Colonic mucosa (tissue), 4 donors: ENCODE measurements at regions not wholly inside any gene's neighbourhood (a gene's known extent, or its start where the extent isn't known, plus 50 kb on each side); places are given as distances from the start of the nearest gene placed in this dataset.

Source experiments
- DNase-seq: peaks from one replicate; pipeline ENCODE4 v3.0.0-alpha.2; 2020
- H3K27ac ChIP-seq: fragments of 200-600 bp; one replicate; pipeline ENCODE4 v1.8.0; 2021
- H3K27me3 ChIP-seq: fragments of 200-600 bp; one replicate; pipeline ENCODE4 v1.8.0; 2021
- H3K36me3 ChIP-seq: fragments of 200-600 bp; one replicate; pipeline ENCODE4 v1.8.0; 2021
- H3K4me1 ChIP-seq: fragments of 200-600 bp; one replicate; pipeline ENCODE4 v1.8.0; 2021; ENCODE audit warnings: mild to moderate bottlenecking
- H3K4me3 ChIP-seq: fragments of 200-600 bp; one replicate; pipeline ENCODE4 v1.8.0; 2021
- H3K9ac ChIP-seq, 2 donors: one replicate each; pipeline ENCODE4 v1.7.0; 2013; ENCODE audit warnings: control low read depth in 2 of 2, low read depth in 2 of 2, low read length in 2 of 2
- H3K9me3 ChIP-seq: fragments of 200-600 bp; one replicate; pipeline ENCODE4 v1.8.0; 2021
- CTCF ChIP-seq: fragments of 200-600 bp; IDR thresholded peaks from one replicate; pipeline ENCODE4 v1.8.0; 2022; ENCODE audit warnings: antibody characterized with exemption, mild to moderate bottlenecking
- intact Hi-C: fragments of 100-400 bp; cut with DNase I; formaldehyde crosslinking; loops from one replicate; pipeline ENCODE4 v1.14.1; 2022
- donor health status: healthy.
- donor health status: DM: no; HTN: no; CAD: no.
- donor health status: DM: no; HTN: no; CAD: no.

GRCh38 chr15:31782016-31782783 lies 248.1 kb upstream of the CHRNA7 start:
- H3K9me3 ChIP-seq = no peaks in the 10 kb centered on the region
- H3K27me3 ChIP-seq = no peaks in the 10 kb centered on the region
- intact Hi-C loops = no loop called here
- H3K4me3 ChIP-seq = no peak overlapping the region
- no peak overlapping the region for H3K27ac ChIP-seq
- H3K36me3 ChIP-seq = no peaks in the 10 kb centered on the region
- H3K4me1 ChIP-seq = no peaks in the 10 kb centered on the region
- DNase-seq = no peak
- H3K9ac ChIP-seq = no peak overlapping the region
- TF ChIP-seq CTCF = no peak

GRCh38 chr15:31782951-31783350 lies 247.4 kb upstream of the CHRNA7 start:
- no peaks in the 10 kb centered on the region for H3K27me3 ChIP-seq
- intact Hi-C loops = no loop called here
- H3K9ac ChIP-seq = no peak overlapping the region

GRCh38 chr15:31786360-31786759 lies 244.0 kb upstream of the CHRNA7 start:
- Histone ChIP-seq H3K9ac (no peak overlapping the region), H3K27ac (no peak overlapping the region), H3K36me3 (no peaks in the 10 kb centered on the region), H3K4me1 (no peaks in the 10 kb centered on the region), H3K9me3 (no peaks in the 10 kb centered on the region), H3K4me3 (no peak overlapping the region), H3K27me3 (no peaks in the 10 kb centered on the region)
- no peak for TF ChIP-seq CTCF
- no peak for DNase-seq
- intact Hi-C loops = no loop called here

More at GRCh38 chr15:31782951-31783350, 247.4 kb upstream of the CHRNA7 start:
- no peak for TF ChIP-seq CTCF
- DNase-seq = no peak
- Histone ChIP-seq H3K4me1 (no peaks in the 10 kb centered on the region), H3K9me3 (no peaks in the 10 kb centered on the region), H3K36me3 (no peaks in the 10 kb centered on the region), H3K4me3 (no peak overlapping the region), H3K27ac (no peak overlapping the region)

- intact Hi-C loops = no loop called here
- Histone ChIP-seq H3K9ac (no peak overlapping the region), H3K36me3 (no peaks in the 10 kb centered on the region)
Measured at GRCh38 chr15:31788104-31788503, 242.2 kb upstream of the CHRNA7 start.

GRCh38 chr15:31792611-31793199 lies 237.6 kb upstream of the CHRNA7 start:
- no peak overlapping the region for H3K9ac ChIP-seq
- no peak overlapping the region for H3K4me3 ChIP-seq
- H3K9me3 ChIP-seq = no peaks in the 10 kb centered on the region
- no peak for TF ChIP-seq CTCF
- no peaks in the 10 kb centered on the region for H3K27me3 ChIP-seq
- no peak for DNase-seq
- intact Hi-C loops = no loop called here
- no peaks in the 10 kb centered on the region for H3K36me3 ChIP-seq
- no peaks in the 10 kb centered on the region for H3K4me1 ChIP-seq
- H3K27ac ChIP-seq = no peak overlapping the region

More at GRCh38 chr15:31788104-31788503, 242.2 kb upstream of the CHRNA7 start:
- no peak for DNase-seq
- Histone ChIP-seq H3K27ac (no peak overlapping the region), H3K4me3 (no peak overlapping the region), H3K9me3 (no peaks in the 10 kb centered on the region), H3K27me3 (no peaks in the 10 kb centered on the region), H3K4me1 (no peaks in the 10 kb centered on the region)
- TF ChIP-seq CTCF = no peak
